Activated CD8-positive, alpha-beta memory T cell treated with anti-CD3 and anti-CD28 coated beads for 4 hours (primary cell): ENCODE measurements at regions not wholly inside any gene's neighbourhood (a gene's known extent, or its start where the extent isn't known, plus 50 kb on each side); places are given as distances from the start of the nearest gene placed in this dataset.
A peak's percentile ranks its signal among the peaks of the same experiment; 100 is the strongest.

Experiments used
- DNase-seq, 2 donors: peaks; one replicate each; pipeline ENCODE4 v3.0.0-alpha.2; 2020; ENCODE audit warnings: low read depth in 2 of 2

DNA sequence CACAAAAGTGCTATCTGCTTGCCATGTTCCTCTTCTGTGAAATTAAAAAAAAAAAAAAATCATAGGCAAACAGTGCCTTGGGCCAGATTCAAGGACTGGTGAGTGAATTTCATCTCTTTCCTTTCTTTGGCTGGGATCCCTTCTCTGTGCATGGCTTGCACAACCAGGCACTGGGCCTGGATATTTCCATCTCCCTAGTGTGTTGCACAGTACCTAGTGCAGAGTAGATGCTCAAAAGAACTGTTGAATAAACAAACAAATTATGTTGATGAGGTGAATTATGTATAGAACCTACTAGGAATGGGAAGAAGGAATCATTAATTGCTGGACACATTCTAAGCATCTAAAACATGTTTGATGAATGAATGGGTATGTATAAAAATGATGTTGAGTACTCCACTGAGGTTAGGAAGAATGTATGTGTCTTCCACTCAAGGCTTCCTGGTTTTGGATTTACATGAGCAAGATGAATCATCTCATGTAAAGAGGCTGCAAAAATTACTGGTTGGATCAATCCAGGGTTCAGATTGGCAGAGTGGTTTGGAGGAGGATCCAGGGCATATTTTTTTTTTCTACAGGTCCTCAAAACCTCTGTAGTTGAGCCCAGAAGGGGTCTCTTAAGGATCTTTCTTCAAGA is 93.2 kb downstream of the EMP1 start:
- no peak for DNase-seq

DNA sequence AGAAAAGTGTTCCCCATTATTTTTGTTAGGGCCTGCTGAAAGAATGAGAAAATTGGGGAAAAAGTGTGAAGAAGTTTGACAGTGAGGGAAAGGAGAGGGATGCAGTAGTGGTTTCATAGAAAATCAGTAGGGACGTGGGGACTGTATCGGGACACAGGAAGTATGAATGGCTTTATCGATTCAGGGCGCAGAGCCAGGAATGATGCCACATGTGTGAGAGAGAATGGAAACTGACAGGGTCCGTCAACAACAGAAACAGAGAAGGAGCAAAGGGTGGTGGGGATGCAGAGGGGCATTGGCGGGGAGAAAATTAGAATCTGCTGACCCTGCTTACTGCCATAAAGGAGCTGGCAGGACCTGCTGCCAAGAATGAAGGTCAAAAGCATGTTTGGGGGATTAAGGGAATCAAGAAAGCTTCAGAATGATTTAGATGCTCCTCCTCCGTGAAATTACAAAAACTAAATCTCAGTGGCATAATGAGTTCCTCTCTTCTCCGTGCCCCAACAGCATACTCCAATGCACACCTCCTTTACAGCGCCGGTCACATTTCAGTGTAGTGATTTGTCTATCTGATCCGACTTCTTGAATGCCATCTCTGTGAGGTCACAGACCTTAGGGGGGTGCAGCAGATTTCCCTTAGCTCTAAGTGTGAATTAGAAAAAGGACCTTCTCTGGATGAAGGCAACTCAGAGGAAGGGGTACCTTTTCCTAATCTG is 92.6 kb downstream of the EMP1 start:
- no peak for DNase-seq

DNA sequence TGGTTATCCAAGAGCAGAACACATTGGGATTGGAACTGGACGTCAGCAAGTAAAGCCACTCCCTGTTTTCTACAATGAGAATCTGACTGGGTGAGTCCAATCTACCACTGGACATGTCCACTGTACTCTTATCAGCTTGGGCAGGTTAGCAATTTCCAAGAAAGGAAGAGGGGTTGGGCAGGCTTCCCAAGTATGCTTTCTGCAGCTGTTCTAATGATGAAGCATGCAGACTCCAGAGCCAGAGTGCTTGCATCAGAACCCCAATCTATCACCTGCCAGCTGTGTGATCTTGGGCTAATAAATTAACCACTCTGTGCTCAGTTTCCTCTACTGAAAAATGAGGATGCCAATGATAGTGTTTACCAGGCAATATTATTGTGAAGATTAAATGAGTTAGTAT is 92.0 kb downstream of the EMP1 start:
- DNase-seq, result no peak

DNA sequence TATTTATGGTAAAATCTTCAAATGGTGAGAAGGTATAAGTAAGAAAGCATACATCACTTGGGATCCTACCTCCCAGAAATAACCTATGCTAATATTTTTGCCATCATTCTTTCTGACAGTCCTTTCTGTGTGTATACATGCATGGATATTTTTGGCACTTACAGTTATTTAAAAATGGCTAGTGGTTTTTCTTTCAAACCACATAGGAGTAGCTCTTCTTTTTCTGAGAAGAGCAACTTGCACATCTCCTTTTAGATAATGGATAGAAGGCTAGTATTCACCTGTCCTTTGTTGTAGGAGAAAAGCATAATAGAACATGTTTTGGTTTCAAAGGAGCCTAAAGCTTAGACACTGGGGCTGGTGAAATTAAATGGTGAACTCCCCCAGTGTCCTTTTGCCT is 87.3 kb downstream of the EMP1 start:
- no peak for DNase-seq

DNA sequence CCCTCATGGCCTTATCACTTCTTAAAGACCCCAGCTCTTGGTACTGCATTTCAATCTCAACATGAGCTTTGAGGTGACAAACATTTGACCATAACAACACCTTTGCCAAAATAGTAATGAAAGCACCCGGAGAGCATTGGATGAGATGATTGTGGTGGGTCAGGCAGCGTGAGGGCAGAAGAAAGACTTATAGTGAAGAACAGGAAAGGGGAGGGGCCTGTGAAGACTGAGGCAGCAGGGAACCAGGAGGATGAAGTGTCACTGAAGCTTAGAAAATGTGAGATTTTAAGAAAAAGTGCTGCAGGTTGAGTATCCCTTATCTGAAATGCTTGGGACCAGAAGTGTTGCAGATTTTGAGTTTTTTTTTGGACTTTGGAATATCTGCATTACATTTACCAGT is 86.3 kb downstream of the EMP1 start:
- no peak for DNase-seq

DNA sequence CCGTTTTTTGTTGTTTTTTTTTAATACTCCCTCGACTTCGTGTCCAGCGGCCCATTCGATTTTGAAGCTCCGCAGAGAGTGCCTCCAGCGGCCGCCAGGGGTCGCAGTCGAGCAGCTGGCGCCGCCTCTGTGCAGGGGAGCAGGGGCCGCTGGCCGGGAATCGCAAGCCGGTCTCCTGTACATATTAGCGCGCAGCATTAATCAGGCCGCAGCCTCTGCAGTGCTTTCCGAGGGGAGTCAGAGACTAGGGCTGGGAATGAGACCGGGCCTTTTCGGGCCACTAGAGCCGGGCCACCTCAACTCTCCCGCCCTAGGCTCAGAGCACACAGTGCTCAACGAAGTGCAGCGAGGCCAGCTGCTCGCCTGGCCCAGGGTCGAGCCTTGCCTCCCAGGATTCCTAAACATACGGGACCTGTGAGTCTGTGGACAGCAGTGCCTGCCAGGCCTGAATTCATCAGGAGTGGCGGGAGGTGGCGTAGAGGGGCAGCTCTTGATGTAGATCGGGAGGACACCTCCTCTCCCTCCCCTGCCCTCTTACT is 81.8 kb downstream of the EMP1 start:
- peak in 1 of 2 donors; percentile 21 for DNase-seq

DNA sequence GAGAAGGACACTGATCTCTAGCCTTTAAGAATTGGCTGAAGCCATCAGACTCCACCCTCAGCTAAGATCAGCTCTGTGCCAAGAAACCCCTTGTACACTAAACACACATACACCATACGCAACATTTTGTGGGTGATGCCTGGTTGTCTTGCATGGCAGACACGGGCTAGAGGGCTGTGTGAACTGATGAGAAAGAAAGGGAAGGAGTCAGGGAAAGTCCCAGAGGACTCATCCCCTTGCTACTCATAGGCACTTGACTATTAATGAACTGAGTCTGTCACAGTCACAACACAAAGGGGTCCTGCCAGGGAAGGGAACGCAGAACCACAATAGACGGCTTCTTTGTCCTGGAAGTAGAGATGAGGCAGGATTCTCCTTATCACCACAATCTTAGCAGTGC is 80.8 kb downstream of the EMP1 start:
- no peak for DNase-seq

DNA sequence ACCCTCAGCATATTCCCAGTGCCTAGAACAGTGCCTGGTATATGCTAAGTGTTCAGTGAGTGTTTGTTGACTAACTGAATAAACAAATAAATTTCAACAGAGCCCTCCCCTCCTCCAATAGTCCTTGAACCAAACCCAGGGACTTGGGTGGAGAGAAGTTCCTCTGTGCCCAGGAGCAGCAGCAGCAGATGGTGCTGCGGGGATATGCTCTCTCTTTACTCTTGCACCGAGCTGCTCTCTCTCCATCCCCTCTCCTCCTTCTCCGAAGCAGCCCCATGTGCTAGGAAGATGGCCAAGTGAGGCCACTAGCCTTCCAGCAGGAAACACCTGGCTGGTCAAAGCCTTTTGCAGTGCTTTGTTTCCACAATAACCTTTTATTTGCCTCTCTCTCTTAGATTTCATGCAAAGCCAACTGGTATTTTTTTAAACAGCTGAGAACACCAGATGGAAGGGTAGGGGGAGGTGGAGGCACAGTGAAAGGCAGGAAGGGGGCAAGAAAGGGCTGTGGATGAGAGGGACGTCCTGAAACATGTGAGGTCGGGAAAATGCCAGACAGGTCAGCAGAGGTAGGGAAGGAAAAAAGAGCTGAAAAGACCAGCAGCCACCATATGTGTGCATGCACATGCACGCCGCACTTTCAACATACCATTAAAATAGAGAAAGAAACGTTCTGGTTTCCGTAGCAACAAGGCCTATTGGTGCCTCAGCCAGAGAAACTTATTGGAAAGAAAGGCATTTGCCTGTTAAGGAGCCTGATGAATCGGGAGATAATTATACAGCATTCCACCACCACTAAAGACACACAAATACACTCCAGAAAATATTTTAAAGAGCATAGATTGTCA is 78.9 kb downstream of the EMP1 start:
- no peak for DNase-seq

DNA sequence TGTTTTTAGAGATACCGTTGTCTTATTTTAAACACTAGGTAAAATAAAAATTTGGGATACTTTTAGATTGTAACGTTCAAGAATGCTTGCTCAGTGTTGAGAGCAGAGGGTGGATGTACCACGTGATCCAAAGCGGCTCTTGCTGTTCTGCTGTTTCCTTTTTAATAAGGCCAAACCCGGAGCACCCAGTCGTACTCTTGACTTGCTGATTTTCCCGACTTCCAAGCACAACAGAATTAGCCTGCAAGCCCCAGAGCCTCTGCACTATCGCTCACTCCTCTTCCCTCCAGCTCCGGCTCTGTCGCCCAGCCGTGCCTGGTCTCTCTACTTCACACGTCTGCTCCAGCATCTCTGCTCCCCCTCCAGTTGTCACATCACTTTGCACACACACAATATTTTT is 77.3 kb downstream of the EMP1 start:
- DNase-seq, result no peak

DNA sequence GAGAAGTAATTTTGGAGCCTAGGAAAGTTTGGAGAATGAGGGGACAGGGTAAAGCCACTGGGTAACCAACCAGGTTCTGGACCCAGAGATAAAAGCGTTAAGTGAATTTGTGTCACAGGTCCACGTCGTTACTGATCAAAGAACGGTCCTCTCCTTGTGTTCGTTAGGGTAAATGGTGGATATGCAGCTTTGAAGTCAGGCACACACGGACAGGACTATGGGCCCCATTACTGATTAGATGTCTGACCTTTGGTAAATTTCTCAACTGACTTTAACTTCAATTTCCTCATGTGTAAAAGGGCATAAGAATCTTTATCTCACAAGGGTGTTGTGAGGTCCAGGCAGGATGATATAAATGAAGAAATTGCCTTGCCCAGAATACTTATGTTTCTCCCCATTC is 76.6 kb downstream of the EMP1 start:
- no peak for DNase-seq

DNA sequence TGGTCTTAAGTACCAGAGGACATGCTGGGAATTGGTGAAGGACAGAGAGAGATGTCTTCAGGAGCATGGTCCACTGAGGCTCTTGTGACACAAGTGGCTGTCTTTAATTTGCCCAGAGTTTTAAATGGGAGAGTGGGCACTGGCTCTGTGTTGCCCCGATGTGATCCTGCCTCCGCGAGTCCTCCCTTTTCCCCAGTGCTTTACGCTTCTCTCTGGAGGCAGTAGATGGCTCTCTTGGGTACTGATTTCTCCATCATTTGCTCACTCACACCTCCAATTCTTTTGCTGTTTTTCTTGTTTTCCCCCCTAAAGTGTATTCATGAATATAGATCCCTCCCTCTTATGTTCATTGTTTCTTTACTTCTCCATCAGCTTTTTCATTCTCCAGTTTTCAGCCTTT is 74.3 kb downstream of the EMP1 start:
- DNase-seq, result no peak
